Amniotic stem cell (primary cell): ENCODE measurements at regions not wholly inside any gene's neighbourhood (a gene's known extent, or its start where the extent isn't known, plus 50 kb on each side); places are given as distances from the start of the nearest gene placed in this dataset.

Experiments used
- DNase-seq: peaks from one replicate; lab custom pipeline; 2025; lab: John Stamatoyannopoulos, UW

- no peak for DNase-seq
These were observed 163.5 kb downstream of the GLI2 start for GRCh38 chr2:120898961-120899750.

- no peak for DNase-seq
These were observed 164.1 kb downstream of the GLI2 start for GRCh38 chr2:120899771-120900170.

GRCh38 chr2:120901201-120901600 lies 165.5 kb downstream of the GLI2 start:
- no peak for DNase-seq

- DNase-seq = no peak
These were observed 166.9 kb downstream of the GLI2 start for GRCh38 chr2:120902592-120902991.

- DNase-seq = no peak
These were observed 168.7 kb downstream of the GLI2 start for GRCh38 chr2:120904379-120904778.

- DNase-seq = no peak
These were observed 169.2 kb downstream of the GLI2 start for GRCh38 chr2:120904830-120905234.

- no peak for DNase-seq
These were observed 169.6 kb downstream of the GLI2 start for GRCh38 chr2:120905298-120905697.

GRCh38 chr2:120905824-120906571 lies 170.3 kb downstream of the GLI2 start:
- DNase-seq = no peak

GRCh38 chr2:120906914-120907313 lies 171.2 kb downstream of the GLI2 start:
- no peak for DNase-seq

- no peak for DNase-seq
These were observed 172.2 kb downstream of the GLI2 start for GRCh38 chr2:120907822-120908221.

GRCh38 chr2:120908314-120908975 lies 172.8 kb downstream of the GLI2 start:
- DNase-seq = no peak

GRCh38 chr2:120909102-120909501 lies 173.4 kb downstream of the GLI2 start:
- no peak for DNase-seq

- no peak for DNase-seq
These were observed 174.5 kb downstream of the GLI2 start for GRCh38 chr2:120910164-120910563.

- no peak for DNase-seq
These were observed 175.6 kb downstream of the GLI2 start for GRCh38 chr2:120910956-120911951.

- DNase-seq = no peak
These were observed 176.7 kb downstream of the GLI2 start for GRCh38 chr2:120912101-120912985.

GRCh38 chr2:120913972-120914838 lies 178.5 kb downstream of the GLI2 start:
- DNase-seq = no peak

GRCh38 chr2:120914839-120915521 lies 179.3 kb downstream of the GLI2 start:
- peak; percentile 56 for DNase-seq

- DNase-seq = no peak
These were observed 180.0 kb downstream of the GLI2 start for GRCh38 chr2:120915670-120916069.

GRCh38 chr2:120916446-120916845 lies 180.8 kb downstream of the GLI2 start:
- no peak for DNase-seq
